IMR-90 (cell line): ENCODE measurements at regions not wholly inside any gene's neighbourhood (a gene's known extent, or its start where the extent isn't known, plus 50 kb on each side); places are given as distances from the start of the nearest gene placed in this dataset.

Experiments used
- BHLHE40 ChIP-seq: fragments of 150-350 bp; IDR thresholded peaks from 2 replicates; pipeline ENCODE4 v1.6.1; 2016; ENCODE audit warnings: mild to moderate bottlenecking, low read depth, low read length
- CEBPB ChIP-seq: IDR thresholded peaks from 2 replicates; pipeline ENCODE4 v1.6.1; 2012; ENCODE audit warnings: low read depth, low read length, improper control_type of control experiment
- CHD1 ChIP-seq: IDR thresholded peaks from 2 replicates; pipeline ENCODE4 v1.6.1; 2012; ENCODE audit warnings: low read depth, low read length, improper control_type of control experiment
- CTCF ChIP-seq: conservative IDR thresholded peaks from 2 replicates; pipeline ENCODE4 v1.5.1; 2012; ENCODE audit warnings: mild to moderate bottlenecking, low read depth, low read length, improper control_type of control experiment
- ELK1 ChIP-seq: fragments of 150-350 bp; IDR thresholded peaks from 2 replicates; pipeline ENCODE4 v1.6.1; 2016; ENCODE audit warnings: low read depth, mild to moderate bottlenecking, low read length, moderate library complexity, borderline replicate concordance
- MAZ ChIP-seq: IDR thresholded peaks from 2 replicates; pipeline ENCODE4 v1.6.1; 2012; ENCODE audit warnings: low read depth, mild to moderate bottlenecking, low read length, improper control_type of control experiment, moderate library complexity, borderline replicate concordance
- MXI1 ChIP-seq: IDR thresholded peaks from 2 replicates; pipeline ENCODE4 v1.6.1; 2012; ENCODE audit warnings: low read depth, mild to moderate bottlenecking, low read length, moderate library complexity, borderline replicate concordance
- NFE2L2 ChIP-seq: fragments of 150-350 bp; IDR thresholded peaks from 2 replicates; pipeline ENCODE4 v1.6.1; 2016; ENCODE audit warnings: low read depth, mild to moderate bottlenecking, low read length
- POLR2A ChIP-seq: IDR thresholded peaks from 2 replicates; pipeline ENCODE4 v1.6.1; 2012; ENCODE audit warnings: mild to moderate bottlenecking, low read depth, low read length
- RAD21 ChIP-seq: IDR thresholded peaks from 2 replicates; pipeline ENCODE4 v1.6.1; 2012; ENCODE audit warnings: low read length, improper control_type of control experiment
- RCOR1 ChIP-seq: IDR thresholded peaks from 2 replicates; pipeline ENCODE4 v1.6.1; 2012; ENCODE audit warnings: mild to moderate bottlenecking, low read length, improper control_type of control experiment; ENCODE audit not compliant: insufficient replicate concordance
- RFX5 ChIP-seq: IDR thresholded peaks from 2 replicates; pipeline ENCODE4 v1.8.0; 2012; ENCODE audit warnings: low read depth, mild to moderate bottlenecking, low read length, moderate library complexity
- SMC3 ChIP-seq: fragments of 150-350 bp; IDR thresholded peaks from 2 replicates; pipeline ENCODE4 v1.6.1; 2016; ENCODE audit warnings: low read depth, mild to moderate bottlenecking, antibody characterized with exemption, low read length, moderate library complexity
- USF2 ChIP-seq: fragments of 150-350 bp; IDR thresholded peaks from 2 replicates; pipeline ENCODE4 v1.6.1; 2017; ENCODE audit warnings: mild to moderate bottlenecking, antibody characterized with exemption, low read length, low read depth

- TF ChIP-seq NFE2L2 (no peak), POLR2A (no peak), CTCF (no peak), USF2 (no peak), CEBPB (no peak), BHLHE40 (no peak), RCOR1 (no peak), RAD21 (no peak), CHD1 (no peak), SMC3 (no peak), MXI1 (no peak), MAZ (no peak), RFX5 (no peak), ELK1 (no peak)
These were observed 224.9 kb upstream of the VCX3A start for GRCh38 chrX:6759655-6760375.
